Ecto neural progenitor cell (in vitro differentiated cells): ENCODE measurements at regions not wholly inside any gene's neighbourhood (a gene's known extent, or its start where the extent isn't known, plus 50 kb on each side); places are given as distances from the start of the nearest gene placed in this dataset.

ENCODE experiments used
- DNase-seq: peaks from one replicate; pipeline ENCODE4 v3.0.0-alpha.2; 2018; ENCODE audit warnings: low spot score

DNA sequence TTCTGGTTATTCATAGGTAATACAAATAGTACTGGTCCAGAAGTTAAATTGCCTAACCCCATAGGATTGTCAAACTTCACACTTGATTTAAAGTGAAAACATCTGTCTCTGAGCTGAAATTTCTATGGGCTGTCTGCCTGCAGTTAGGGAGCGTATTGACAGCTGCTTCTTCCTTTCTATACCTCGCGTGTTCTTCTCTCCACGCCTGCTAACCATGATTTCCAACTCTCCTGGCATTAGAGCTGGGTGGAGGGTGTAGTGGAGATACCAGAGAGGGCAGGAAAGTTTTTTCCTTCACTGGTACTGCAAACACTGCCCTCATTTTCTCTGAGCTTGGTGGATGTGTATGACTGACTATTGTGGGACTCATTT, 429.0 kb upstream of the FBXO33 start:
- DNase-seq, result no peak

DNA sequence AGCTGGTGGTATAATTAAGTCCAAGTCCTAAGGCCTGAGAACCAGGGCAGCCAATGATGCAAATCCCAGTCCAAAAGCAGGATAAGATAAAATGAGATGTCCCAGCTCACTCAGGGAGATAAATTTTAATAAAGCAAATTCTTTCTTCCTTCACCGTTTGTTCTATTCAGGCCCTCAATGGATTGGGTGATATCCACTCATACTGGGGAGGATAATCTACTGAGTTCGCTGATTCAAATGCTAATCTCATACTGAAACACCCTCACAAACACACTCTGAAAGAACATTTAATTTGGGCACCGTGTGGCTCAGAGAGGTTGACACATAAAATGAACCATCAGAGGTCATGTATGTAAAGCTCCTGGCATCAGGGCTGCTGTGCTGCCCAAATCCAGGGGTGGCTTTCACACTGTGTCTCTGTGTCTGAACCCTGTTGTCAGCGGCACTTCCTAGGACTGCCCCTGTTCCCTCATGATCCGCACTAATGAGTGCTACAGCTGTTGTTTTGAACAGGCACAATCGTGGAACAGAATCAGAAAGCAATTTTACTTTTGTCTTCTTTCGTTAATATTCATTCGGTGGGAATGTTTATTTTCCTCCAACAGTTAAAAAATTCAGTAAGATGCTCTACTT, 428.5 kb upstream of the FBXO33 start:
- no peak for DNase-seq

DNA sequence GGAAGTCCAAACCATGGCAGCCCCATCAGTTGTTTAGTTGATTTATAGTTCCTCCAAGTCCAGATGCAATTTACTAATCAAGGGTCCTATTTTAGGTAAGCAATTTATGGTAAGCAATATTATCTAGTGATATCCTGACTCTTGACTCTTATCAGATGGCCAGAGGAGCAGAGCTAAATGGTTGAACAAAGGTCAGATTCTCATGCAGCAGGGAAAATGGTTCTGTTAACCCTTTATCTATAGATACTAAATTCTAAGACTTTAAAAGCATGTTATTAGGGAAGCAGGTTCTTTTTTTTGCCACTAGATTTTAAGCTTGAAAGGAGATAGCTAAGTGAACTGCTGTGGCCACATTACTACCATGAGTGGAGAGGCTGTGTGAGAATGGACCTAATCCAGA, 427.1 kb upstream of the FBXO33 start:
- no peak for DNase-seq

DNA sequence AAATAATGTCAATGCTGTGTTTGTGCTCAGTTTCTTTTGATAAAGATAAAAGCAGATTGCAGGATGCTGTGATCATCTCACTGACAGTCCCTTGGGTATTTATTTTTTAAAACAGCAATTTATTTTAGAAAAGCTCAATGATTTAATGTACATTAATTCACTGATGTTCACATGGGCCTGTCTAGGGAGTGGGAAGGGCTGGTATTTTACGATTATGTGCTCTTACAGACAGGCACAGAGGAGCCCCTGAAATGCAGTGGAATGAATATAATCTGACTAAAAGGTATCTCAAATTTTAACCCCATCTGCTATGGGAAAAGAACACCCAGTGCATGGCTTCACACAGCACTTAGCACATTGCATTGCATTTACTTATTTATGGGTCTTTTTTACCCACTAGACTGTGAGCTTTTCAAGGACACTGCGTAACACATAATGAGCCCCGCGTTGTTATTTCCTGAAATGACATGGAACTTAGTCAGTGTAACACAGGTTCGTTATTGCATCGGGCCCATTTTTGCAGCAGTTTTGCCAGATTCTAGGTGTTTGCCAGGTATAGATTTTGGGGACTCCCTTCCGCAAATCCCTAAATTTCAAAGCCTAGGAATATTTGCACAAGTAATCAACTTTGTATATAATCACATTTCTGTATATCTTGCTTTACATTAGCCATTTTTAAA, 425.3 kb upstream of the FBXO33 start:
- DNase-seq, result no peak

DNA sequence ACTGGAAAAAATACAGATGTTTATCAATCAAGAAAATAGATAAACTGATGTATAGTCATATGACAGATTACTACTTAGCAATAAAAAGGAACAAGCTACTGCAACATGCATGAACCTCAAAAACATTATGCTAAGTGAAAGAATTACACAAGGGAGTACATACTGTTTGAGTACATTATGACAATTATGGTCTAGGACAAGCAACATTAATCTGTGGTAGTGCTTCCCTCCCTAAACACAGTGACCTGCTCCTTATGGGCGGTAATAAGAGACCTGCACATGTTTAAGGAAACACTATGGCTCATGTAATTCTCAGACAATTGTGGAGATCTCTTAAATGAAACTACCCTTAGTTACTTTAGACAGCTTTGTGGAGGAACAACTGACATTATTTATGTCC, 421.2 kb upstream of the FBXO33 start:
- no peak for DNase-seq

DNA sequence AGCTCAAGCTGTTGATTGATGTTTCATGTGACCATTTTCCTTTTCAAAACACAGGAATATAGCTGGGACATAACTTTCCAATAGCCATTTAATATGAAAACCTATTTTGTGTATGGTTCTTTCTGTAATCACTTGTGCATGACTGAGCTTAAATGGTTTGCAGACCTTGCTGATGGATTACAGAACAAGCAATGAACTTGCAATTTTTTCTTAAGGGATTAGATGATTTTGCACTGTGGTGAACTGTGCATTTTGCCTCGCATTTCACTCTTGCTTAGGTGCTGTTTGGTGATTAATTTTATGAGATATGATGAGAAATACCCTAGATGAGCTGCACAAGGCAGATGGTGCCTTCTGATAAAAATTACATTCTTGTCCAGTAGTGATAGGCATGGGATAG, 419.0 kb upstream of the FBXO33 start:
- DNase-seq, result no peak

DNA sequence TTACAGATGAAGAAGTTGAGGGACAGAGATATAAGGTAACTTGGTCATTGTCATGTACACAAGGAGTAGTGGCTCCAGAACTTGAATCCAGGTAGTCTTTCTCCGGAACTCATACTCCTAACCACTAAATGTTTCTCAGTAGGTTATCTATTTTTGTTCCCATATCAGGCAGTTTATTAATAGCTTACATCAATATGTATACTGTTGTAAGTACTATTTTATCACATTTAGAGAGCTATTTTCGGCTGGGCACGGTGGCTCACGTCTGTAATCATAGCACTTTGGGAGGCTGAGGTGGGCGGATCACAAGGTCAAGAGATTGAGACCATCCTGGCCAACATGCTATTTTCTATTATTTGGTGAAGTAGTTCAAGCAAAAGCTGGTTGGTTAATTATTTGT, 415.6 kb upstream of the FBXO33 start:
- DNase-seq, result no peak

DNA sequence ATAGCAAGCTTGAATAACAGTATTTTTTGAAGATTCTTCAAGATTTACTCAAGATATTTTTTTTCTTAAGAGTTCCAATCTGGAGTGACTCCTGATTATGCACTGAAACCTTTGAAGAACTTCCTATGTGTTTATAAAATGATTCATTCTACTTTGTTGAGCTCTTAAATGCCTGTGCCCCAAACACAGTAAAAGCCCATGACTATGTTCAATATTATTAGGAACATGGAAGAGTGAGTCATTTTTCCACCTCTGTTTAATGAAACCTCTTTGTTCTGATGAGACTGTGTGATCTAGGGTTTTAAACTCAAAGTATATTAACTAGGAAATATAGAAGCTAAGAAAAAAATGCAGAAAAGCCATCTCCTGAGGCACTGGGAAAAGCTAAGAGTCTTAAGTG, 415.0 kb upstream of the FBXO33 start:
- no peak for DNase-seq

DNA sequence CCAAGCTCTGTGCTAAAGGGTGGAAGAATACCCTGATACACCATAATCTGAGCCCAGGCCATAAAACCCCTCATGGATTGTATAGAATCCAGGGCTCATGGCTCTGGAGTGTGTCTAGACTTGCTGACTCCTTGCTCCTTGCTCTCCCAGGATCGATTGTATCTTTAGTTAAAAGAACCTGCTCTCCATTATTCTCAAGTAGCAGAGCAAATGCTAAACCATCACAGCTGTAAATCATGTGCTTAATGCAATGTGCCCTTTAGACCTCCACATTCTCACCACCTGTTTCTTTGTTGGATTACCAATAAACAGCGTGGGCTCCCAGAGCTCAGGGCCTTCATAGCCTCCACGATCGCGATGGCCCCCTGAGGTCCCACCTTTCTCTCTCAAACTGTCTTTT, 411.6 kb upstream of the FBXO33 start:
- DNase-seq, result no peak

DNA sequence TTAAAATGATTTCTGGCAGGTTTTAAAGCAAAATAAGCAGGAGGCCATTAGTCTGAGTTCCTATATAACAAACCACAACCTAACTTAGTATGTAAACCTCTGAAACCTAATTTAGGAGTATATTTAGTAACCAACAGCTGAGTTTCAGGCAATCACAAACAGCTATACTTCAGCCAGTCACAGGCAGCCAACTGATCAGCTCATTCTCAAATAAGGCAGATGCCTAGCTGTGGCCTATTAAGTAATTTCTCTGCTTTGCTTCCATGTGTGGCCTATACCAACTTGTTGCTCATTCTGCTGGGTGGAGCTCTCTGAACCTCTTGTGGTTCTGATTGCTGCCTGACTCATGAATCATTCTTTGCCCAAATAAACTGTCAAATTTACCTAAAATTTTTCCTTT, 408.9 kb upstream of the FBXO33 start:
- DNase-seq, result no peak

DNA sequence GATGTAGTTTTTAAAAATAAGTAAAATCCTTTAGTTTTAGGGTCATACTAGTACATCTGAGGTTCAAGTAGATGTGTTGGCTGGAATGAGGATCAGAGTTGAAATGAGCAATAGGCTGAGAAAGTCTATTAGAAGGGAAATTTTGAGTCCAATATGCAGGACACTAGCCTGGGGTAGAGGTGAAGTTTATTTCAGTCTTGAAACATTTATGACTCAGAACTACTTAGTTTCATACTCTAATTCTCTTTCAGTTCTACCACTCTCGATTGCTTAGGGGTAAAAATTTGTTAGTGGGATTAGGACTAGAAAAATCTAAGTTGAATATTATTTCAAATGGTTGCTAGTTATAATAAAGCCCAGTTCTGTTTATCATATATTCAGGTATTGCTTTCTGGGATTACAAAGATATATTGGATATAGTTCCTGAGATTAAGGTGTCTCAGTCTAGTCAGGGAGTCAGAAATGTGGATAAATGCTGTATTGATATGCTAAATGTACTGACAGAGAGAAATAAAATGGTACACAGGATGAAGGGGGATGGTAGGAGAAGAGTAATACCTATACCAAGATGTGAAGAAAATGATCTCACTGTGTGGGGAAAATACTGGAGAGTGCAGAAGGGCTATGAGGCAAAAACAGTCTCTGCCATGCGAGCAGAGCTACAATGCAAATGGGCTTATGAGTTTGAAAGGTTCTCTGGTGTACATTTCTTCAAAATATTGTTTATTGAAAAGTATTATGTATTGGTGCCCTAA, 395.8 kb upstream of the FBXO33 start:
- no peak for DNase-seq

DNA sequence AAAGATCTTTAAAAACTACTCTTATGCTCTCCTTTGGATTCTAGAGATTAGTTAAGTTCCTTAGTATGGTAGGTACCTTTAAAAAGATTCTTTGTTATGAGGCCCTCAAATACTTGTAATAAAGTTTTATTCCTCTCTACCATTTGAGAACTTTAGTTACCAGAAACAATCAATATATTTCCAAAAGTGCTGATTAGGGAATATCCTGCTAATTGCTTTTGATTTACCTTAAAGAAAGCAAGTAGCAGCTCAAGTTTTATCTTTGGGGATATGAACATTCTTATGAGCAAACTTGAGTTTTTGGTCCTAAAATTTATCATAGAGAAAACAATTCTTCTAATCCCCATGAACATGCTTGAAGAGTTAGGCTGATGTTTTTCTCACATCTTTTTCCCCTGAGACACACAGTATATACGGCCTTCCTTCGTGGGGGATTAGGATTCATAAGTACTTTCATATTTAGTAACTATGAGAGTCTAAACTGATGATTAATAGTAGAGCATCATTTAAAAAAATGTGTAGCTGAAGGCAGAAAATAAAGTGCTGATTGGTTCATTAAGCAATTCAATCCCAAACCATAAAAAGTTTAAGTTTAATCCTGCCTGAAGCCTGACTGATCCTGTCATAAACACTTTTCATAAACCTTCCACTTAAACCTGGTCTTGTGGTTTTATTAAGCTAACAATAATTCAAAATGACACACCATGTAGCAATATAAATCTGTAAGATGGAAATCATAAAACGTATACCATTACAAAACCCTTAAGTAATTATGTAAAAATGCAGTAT, 380.5 kb upstream of the FBXO33 start:
- DNase-seq, result no peak

DNA sequence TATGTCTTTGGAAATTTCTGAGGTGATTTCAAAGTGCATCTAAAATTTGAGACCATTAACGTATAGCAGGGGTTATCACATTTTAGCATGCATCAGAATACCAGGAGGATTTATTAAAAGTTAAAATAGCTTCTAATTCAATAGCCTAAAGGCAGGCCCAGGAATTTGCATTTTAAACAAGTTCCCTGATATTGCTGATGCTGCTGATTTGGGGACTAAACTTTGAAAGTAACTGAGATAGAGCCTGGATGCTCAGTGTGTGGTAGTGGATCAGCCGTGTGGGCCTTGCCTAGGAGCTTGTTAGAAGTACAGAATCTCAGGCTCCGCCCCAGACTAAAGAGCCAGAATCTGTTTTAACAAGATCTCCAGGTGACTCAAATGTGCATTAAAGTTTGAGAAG, 375.0 kb upstream of the FBXO33 start:
- no peak for DNase-seq

DNA sequence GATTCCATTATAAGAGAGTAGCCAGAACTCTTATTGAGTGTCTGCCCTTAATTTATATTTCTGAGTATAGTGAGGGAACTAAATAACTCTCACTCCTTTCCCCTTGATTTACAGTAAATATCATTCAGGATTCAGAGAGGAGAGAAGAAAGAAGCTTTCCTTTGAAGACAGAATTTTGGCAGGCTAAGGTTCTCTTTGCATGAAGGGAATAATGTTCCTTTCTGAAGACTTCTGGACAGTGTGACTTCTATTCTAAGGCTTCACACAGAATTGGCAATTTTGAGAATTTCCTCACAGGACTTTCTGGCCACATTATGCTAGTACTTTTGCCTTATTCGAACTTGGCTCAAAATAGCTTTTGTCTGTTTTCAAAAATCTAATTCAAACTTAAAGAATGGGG, 352.2 kb upstream of the FBXO33 start:
- DNase-seq, result no peak

DNA sequence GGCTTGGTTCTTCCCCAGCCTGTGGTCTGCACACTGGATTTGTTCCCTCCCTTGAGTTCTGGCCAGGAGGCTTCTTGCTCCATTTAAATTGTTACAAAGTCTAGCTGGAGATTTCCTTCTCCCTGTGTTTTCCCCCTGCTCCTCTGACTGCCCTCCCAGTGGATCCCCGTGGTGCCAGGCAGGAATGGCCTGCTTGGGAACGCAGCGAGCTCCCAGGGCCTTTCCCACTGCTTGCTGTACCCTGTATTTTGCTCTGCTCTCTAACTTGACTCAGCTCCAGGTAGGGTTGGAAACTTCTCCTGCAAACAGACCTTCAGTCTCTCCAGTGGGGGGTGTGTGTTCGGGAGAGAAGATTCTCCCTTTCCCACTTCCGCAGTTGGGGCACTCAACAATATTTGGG, 349.2 kb upstream of the FBXO33 start:
- DNase-seq, result no peak

DNA sequence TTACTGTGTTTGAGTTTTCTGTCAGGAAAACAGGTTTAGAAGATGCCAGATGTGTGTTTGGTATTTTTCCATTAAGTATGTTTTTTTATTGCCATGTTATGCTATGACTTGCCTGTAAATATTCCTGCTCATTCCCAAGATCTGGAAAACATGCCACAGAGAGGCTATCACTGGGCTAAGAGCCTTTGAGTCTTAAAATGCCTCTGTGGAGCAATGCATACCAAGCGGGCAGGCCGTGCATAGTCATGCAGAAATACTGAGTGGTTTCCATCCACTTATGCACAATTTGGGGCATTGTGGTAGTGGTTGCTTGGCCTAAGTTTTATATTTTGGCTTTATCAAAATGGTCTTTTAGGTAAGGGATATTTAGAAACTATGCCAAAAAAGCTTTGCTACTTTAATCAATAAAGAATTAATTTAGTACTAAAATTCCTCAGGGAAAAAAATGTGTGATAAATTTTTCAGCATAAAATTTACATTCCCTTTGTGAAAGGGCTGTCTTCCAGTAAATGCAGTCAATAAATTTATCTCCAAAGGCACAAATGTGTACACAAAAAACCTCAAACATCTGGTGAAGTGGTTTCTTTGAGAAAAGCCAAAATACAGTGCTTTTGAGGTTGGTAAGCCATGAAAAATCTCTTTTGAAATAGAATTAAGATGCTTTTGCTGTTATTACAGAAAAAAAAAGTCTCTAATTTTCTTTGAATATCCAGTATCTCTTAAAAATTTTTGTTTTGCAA, 341.3 kb upstream of the FBXO33 start:
- no peak for DNase-seq

DNA sequence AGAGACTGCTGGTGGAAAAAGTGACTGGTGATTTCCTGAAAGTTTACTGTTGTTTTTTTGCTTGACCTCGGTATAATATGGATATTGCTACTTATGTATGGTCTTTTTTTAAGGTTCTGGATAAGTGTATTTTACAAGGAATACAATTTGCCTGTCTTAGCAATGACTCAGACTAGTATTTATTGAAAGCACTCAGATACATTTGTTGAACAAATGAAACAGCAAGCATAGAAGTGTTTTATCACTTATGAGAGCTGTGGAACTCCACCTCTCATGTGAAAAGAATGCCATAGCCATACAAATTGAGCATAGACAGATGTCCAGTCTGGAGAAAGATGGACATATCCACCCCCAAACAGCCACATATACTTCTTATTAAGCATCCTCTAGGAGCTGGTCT, 340.4 kb upstream of the FBXO33 start:
- no peak for DNase-seq

DNA sequence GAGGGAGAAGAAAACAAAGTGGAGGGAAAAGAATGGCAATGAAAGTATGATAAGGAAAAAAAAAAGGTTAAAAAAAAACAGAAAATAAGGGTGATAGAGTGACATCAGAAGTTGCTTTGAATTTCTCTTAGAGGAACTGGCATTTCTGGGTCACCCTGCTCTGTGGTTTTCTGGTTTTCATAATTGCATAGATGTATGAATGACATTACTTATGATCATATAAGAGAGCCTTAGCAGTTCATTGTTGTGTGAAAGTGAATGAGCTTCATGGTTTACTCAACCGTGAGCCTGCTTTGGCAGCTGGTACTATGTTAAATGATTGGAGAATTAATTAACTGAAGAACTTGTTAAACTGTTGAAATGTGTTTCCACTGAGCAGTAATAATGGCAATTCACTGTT, 336.4 kb upstream of the FBXO33 start:
- DNase-seq, result no peak

DNA sequence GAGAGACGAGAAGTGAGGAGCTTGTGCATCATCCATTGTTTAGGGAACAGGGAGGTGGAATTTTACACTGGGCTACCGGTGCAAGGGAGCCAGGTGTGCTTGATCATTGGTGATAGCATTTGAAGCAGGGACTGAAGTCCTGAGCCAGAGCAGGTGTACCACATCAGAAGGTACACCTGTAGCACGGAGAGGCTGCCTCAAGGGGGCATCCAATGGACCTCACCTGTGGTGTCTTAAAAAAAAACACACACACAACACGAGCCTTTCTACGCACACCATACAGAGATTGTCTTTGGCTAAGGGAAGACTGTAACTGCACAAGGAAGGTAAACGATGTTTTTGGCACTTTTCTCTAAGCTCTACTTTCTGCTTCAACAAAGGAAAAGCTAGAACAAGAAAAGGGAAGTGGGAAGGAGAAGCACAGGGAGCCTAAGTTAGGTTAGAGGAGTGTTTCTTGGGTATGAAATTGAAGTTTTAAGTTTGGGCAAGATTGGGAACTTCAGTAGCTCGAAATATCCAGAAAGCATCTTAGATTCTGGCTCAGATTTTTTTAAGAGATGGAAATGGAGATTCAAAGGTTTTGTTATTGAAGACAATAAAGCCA, 334.3 kb upstream of the FBXO33 start:
- no peak for DNase-seq

DNA sequence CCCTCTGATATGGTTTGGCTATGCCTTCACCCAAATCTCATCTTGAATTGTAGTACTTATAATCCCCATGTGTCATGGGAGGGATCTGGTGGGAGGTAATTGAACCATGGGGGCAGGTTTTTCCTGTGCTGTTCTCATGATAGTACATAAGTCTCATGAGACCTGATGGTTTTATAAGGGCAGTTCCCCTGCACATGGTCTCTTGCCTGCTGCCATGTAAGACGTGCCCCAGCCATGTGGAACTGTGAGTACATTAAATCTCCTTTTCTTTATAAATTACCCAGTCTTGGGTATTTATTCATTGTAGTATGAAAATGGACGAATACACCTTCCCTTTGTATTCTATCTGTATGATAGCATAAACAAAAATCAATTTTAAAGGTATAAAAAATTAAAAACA, 333.4 kb upstream of the FBXO33 start:
- DNase-seq, result no peak

DNA sequence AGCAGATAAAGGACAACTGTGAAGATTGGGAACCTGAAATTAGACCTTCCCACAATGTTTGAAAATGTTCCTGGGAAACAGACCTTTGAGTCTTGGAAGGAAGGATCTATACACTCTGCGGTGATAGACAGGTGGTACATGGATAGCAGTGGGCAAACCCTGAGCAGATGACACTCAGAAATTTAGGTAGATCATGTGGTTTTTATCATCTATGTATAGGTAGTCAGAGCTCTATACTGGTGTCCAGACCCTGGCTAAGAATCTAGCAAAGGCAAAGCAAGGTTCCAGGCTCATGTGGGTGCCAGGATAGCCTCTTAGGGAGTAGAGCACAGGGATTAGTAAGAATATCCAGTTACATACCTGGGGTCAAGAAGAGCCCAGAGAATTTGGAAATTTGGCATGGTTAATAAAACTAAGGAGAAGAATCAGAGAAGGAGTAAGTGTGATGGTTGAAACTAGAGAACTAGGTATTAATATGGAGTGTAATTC, 331.2 kb upstream of the FBXO33 start:
- no peak for DNase-seq
